ENCODE measurements at regions not wholly inside any gene's neighbourhood (a gene's known extent, or its start where the extent isn't known, plus 50 kb on each side); places are given as distances from the start of the nearest gene placed in this dataset.

- Mint-ChIP-seq H3K27me3 (ENCODE audit: unreplicated experiment) (peaks cover under 1% of the 10 kb centered on the region), H3K36me3 (ENCODE audit: insufficient read depth, unreplicated experiment) (no peaks in the 10 kb centered on the region), H3K4me1 (ENCODE audit: low read depth, unreplicated experiment) (peaks cover 9% of the 10 kb centered on the region), H3K9me3 (ENCODE audit: low read depth, unreplicated experiment) (no peaks in the 10 kb centered on the region), H3K27ac (ENCODE audit: unreplicated experiment) (no peak overlapping the region), H3K4me3 (ENCODE audit: low read depth, unreplicated experiment) (no peak overlapping the region)
- BruUV-seq (replicated peaks) = no TSS peak
- no peak for TF ChIP-seq CTCF (IDR thresholded peaks at IDR 0.05; ENCODE audit: unreplicated experiment)
- CTCF ChIA-PET = interaction anchor here (0.7 to 1.2 kb wide), 4 partner anchors 15 to 470 kb away, joined by 3 to 5 read pairs (median 4); no protein-coding TSS in a partner anchor
- DNase-seq = no peak
- intact Hi-C loops (cut with micrococcal nuclease; ENCODE audit: unreplicated experiment) = no loop called here
Measured at GRCh38 chr12:11978726-11979384, 91.9 kb upstream of the BCL2L14 start.

GRCh38 chr12:11980115-11980514 lies 90.6 kb upstream of the BCL2L14 start:
- no peak for TF ChIP-seq CTCF (IDR thresholded peaks at IDR 0.05; ENCODE audit: unreplicated experiment)
- CTCF ChIA-PET = no interaction called here
- Mint-ChIP-seq H3K27me3 (ENCODE audit: unreplicated experiment) (peaks cover 7% of the 10 kb centered on the region), H3K9me3 (ENCODE audit: low read depth, unreplicated experiment) (no peaks in the 10 kb centered on the region), H3K4me3 (ENCODE audit: low read depth, unreplicated experiment) (no peak overlapping the region), H3K36me3 (ENCODE audit: insufficient read depth, unreplicated experiment) (no peaks in the 10 kb centered on the region), H3K4me1 (ENCODE audit: low read depth, unreplicated experiment) (peaks cover 9% of the 10 kb centered on the region), H3K27ac (ENCODE audit: unreplicated experiment) (no peak overlapping the region)
- no TSS peak for BruUV-seq (replicated peaks)
- no peak for DNase-seq
- intact Hi-C loops (cut with micrococcal nuclease; ENCODE audit: unreplicated experiment) = no loop called here

- Mint-ChIP-seq H3K4me3 (ENCODE audit: low read depth, unreplicated experiment) (no peak overlapping the region), H3K36me3 (ENCODE audit: insufficient read depth, unreplicated experiment) (no peaks in the 10 kb centered on the region), H3K27ac (ENCODE audit: unreplicated experiment) (no peak overlapping the region), H3K27me3 (ENCODE audit: unreplicated experiment) (peaks cover 7% of the 10 kb centered on the region), H3K9me3 (ENCODE audit: low read depth, unreplicated experiment) (no peaks in the 10 kb centered on the region), H3K4me1 (ENCODE audit: low read depth, unreplicated experiment) (peaks cover 9% of the 10 kb centered on the region)
- BruUV-seq (replicated peaks) = no TSS peak
- CTCF ChIA-PET = no interaction called here
- no peak for TF ChIP-seq CTCF (IDR thresholded peaks at IDR 0.05; ENCODE audit: unreplicated experiment)
- intact Hi-C loops (cut with micrococcal nuclease; ENCODE audit: unreplicated experiment) = no loop called here
- DNase-seq = no peak
Measured at GRCh38 chr12:11981121-11981733, 89.5 kb upstream of the BCL2L14 start.

GRCh38 chr12:11984417-11984816 lies 86.3 kb upstream of the BCL2L14 start:
- CTCF ChIA-PET = interaction anchor here (1.5 kb wide), 1 partner anchor 11 kb away, joined by 4 read pairs; no protein-coding TSS in a partner anchor
- H3K27me3 Mint-ChIP-seq (ENCODE audit: unreplicated experiment) = peaks cover 7% of the 10 kb centered on the region
- TF ChIP-seq CTCF (IDR thresholded peaks at IDR 0.05; ENCODE audit: unreplicated experiment) = no peak
- BruUV-seq (replicated peaks) = no TSS peak
- intact Hi-C loops (cut with micrococcal nuclease; ENCODE audit: unreplicated experiment) = no loop called here
- H3K9me3 Mint-ChIP-seq (ENCODE audit: low read depth, unreplicated experiment) = no peaks in the 10 kb centered on the region
- no peak for DNase-seq
- no peak overlapping the region for H3K27ac Mint-ChIP-seq (ENCODE audit: unreplicated experiment)
- H3K4me1 Mint-ChIP-seq (ENCODE audit: low read depth, unreplicated experiment) = no peaks in the 10 kb centered on the region
- H3K4me3 Mint-ChIP-seq (ENCODE audit: low read depth, unreplicated experiment) = no peak overlapping the region
- H3K36me3 Mint-ChIP-seq (ENCODE audit: insufficient read depth, unreplicated experiment) = no peaks in the 10 kb centered on the region
